Activated CD8-positive, alpha-beta T cell treated with anti-CD3 and anti-CD28 coated beads for 36 hours (primary cell): ENCODE measurements at regions not wholly inside any gene's neighbourhood (a gene's known extent, or its start where the extent isn't known, plus 50 kb on each side); places are given as distances from the start of the nearest gene placed in this dataset.

Source experiments
- ATAC-seq: fragments of 200-7000 bp; cut with Tn5 transposase; one replicate; pipeline ENCODE4 v1.10.0; 2021; ENCODE audit warnings: mild to moderate bottlenecking, moderate library complexity
- CTCF ChIA-PET: fragments of 350-600 bp; sonication (Branson Sonifier 250); formaldehyde crosslinking; loops from one replicate; lab custom pipeline; 2021; ENCODE audit warnings: antibody characterized with exemption; lab: Charles Lee
- POLR2A ChIA-PET: fragments of 350-600 bp; sonication (Branson Sonifier 250); formaldehyde crosslinking; loops from one replicate; lab custom pipeline; 2021; ENCODE audit warnings: antibody characterized with exemption; lab: Charles Lee
- DNase-seq: peaks from one replicate; pipeline ENCODE4 v3.0.0-alpha.2; 2020
- H3K27ac Mint-ChIP-seq: one replicate; pipeline ENCODE4 v1.8.0; 2021; ENCODE audit warnings: mild to moderate bottlenecking, mixed read lengths
- H3K27me3 Mint-ChIP-seq: one replicate; pipeline ENCODE4 v1.8.0; 2021; ENCODE audit warnings: mixed read lengths
- H3K36me3 Mint-ChIP-seq: one replicate; pipeline ENCODE4 v1.8.0; 2021; ENCODE audit warnings: low read depth, mixed read lengths
- H3K4me1 Mint-ChIP-seq: one replicate; pipeline ENCODE4 v1.8.0; 2021; ENCODE audit warnings: low read depth, mixed read lengths
- H3K4me3 Mint-ChIP-seq: one replicate; pipeline ENCODE4 v1.8.0; 2021; ENCODE audit warnings: mild to moderate bottlenecking, moderate library complexity, mixed read lengths
- H3K9me3 Mint-ChIP-seq: one replicate; pipeline ENCODE4 v1.8.0; 2021; ENCODE audit warnings: mixed read lengths
- CTCF ChIP-seq: fragments of 200-600 bp; IDR thresholded peaks from one replicate; pipeline ENCODE4 v1.8.0; 2022; ENCODE audit warnings: antibody characterized with exemption, mild to moderate bottlenecking
- intact Hi-C: fragments of 100-400 bp; cut with micrococcal nuclease; formaldehyde crosslinking; loops from one replicate; pipeline ENCODE4 v1.10.0; 2022

GRCh38 chr22:48755059-48755949 is 1072.4 kb downstream of the BRD1 start:
- ATAC-seq (no peak), DNase-seq (no peak)
- H3K27ac Mint-ChIP-seq: no peak overlapping the region
- no peaks in the 10 kb centered on the region for H3K4me1 Mint-ChIP-seq
- POLR2A ChIA-PET: no interaction called here
- no peak overlapping the region for H3K4me3 Mint-ChIP-seq
- peaks cover 8% of the 10 kb centered on the region for H3K27me3 Mint-ChIP-seq
- CTCF ChIA-PET: no interaction called here
- H3K9me3 Mint-ChIP-seq: no peaks in the 10 kb centered on the region
- H3K36me3 Mint-ChIP-seq: no peaks in the 10 kb centered on the region
- intact Hi-C loops: no loop called here
- TF ChIP-seq CTCF: no peak

- ATAC-seq (no peak), DNase-seq (no peak)
- no peaks in the 10 kb centered on the region for H3K4me1 Mint-ChIP-seq
- ChIA-PET CTCF (no interaction called here), POLR2A (no interaction called here)
- H3K4me3 Mint-ChIP-seq: no peak overlapping the region
- H3K27me3 Mint-ChIP-seq: peaks cover 5% of the 10 kb centered on the region
- H3K36me3 Mint-ChIP-seq: no peaks in the 10 kb centered on the region
- H3K9me3 Mint-ChIP-seq: no peaks in the 10 kb centered on the region
- H3K27ac Mint-ChIP-seq: no peak overlapping the region
- TF ChIP-seq CTCF: no peak
- intact Hi-C loops: no loop called here
Observed at GRCh38 chr22:48754611-48755058, 1073.0 kb downstream of the BRD1 start.

DNA sequence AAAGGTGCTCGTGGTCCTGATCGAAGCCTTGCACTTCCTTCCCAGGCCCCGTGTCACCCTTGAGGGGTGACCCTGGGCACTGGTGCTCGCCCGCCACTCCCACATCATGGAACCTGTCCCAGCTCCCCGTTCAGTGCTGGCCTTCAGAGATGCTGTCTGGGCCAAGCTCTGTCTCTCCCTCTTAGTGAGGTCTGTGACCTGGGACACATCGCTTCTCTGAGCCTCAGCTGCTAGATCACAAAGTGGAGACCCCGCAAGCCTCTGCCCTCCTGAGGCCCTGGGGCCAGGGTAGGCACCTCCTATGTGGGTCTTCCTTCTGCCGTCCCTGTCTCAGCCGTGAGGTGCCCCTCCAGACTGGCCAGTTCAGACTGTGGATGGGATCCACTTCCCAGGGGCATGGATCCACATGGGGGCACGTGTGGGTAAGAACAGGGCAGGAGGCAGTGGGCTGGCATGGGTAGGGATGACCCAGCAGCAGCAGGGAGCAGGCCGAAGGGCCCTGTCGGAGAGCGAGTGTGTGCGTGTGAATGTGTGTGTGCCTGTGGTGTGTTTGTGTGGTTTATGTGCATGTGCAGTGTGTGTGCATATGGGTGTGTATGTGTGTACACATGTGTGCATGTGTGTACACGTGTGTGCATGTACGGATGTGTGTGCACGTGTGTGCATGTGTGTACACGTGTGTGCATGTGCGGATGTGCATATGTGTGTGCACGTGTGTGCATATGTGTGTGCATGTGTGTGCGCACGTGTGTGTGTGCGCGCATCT is 1073.7 kb downstream of the BRD1 start:
- Mint-ChIP-seq H3K27ac (no peak overlapping the region), H3K27me3 (peaks cover 5% of the 10 kb centered on the region), H3K4me1 (no peaks in the 10 kb centered on the region), H3K4me3 (no peak overlapping the region), H3K36me3 (no peaks in the 10 kb centered on the region), H3K9me3 (no peaks in the 10 kb centered on the region)
- TF ChIP-seq CTCF: no peak
- intact Hi-C loops: no loop called here
- ChIA-PET POLR2A (no interaction called here), CTCF (no interaction called here)
- DNase-seq: no peak
- no peak for ATAC-seq

DNA sequence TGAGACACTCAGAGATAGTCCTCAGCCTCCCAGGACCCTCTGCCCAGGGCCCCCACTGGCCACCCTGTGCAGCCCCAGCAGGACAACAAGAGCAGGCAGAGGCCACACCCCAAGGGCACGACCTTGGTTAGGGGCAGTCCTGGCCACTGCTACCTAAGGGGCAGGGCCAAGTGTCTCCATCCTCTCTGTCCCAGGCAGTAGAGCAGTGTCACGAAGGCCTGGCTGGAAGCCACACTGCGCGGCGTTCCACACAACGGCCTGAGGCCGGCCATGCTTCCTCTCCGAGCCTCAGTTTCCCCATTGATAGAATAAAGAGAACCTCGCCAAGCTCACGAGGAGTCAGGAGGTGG is 1074.3 kb downstream of the BRD1 start:
- DNase-seq: no peak
- intact Hi-C loops: no loop called here
- no peak for ATAC-seq
- Mint-ChIP-seq H3K9me3 (no peaks in the 10 kb centered on the region), H3K27ac (no peak overlapping the region), H3K4me3 (no peak overlapping the region), H3K4me1 (no peaks in the 10 kb centered on the region), H3K36me3 (no peaks in the 10 kb centered on the region), H3K27me3 (peaks cover 4% of the 10 kb centered on the region)
- TF ChIP-seq CTCF: no peak
- POLR2A ChIA-PET: no interaction called here
- CTCF ChIA-PET: no interaction called here
